CD14-positive monocyte (primary cell): ENCODE measurements at regions not wholly inside any gene's neighbourhood (a gene's known extent, or its start where the extent isn't known, plus 50 kb on each side); places are given as distances from the start of the nearest gene placed in this dataset.

Source experiments
- DNase-seq, 3 donors: peaks; one replicate each; pipeline ENCODE4 v3.0.0-alpha.2; 2011 to 2022
- H2AFZ ChIP-seq: 2 replicates; pipeline ENCODE4 v1.6.0; 2012; ENCODE audit warnings: mild to moderate bottlenecking, low read depth, low read length, inconsistent platforms; ENCODE audit not compliant: insufficient read depth, poor library complexity, severe bottlenecking
- H3K27ac ChIP-seq, 2 donors: 1 replicate in 1 of 2; 2 replicates in 1 of 2; pipeline ENCODE4 v1.5.1; 2012 to 2013; ENCODE audit warnings: low read length in 2 of 2, control low read depth in 1 of 2, inconsistent platforms in 1 of 2, low read depth in 1 of 2, mild to moderate bottlenecking in 1 of 2
- H3K27me3 ChIP-seq, 2 donors: one replicate each; pipeline versions ENCODE4 v1.6.0 to v1.6.1; 2011 to 2013; ENCODE audit warnings: low read length in 2 of 2; ENCODE audit not compliant: control insufficient read depth in 2 of 2, insufficient read depth in 2 of 2
- H3K36me3 ChIP-seq, 2 donors: replicated peaks in 1 of 2; 1 replicate in 1 of 2; 2 replicates in 1 of 2; pipeline versions ENCODE4 v1.5.1 to v1.6.1; 2012 to 2013; ENCODE audit warnings: low read length in 2 of 2, control low read depth in 1 of 2, inconsistent platforms in 1 of 2, mild to moderate bottlenecking in 1 of 2; ENCODE audit not compliant: insufficient read depth in 2 of 2, control insufficient read depth in 1 of 2
- H3K4me1 ChIP-seq, 2 donors: 1 replicate in 1 of 2; 2 replicates in 1 of 2; pipeline versions ENCODE4 v1.5.1 to v1.6.1; 2012 to 2013; ENCODE audit warnings: low read length in 2 of 2, control low read depth in 1 of 2, inconsistent platforms in 1 of 2, mild to moderate bottlenecking in 1 of 2, moderate library complexity in 1 of 2; ENCODE audit not compliant: insufficient read depth in 2 of 2, control insufficient read depth in 1 of 2
- H3K4me2 ChIP-seq: replicated peaks from 2 replicates; pipeline ENCODE3; 2012; ENCODE audit warnings: low read length, moderate library complexity, mild to moderate bottlenecking; ENCODE audit not compliant: poor library complexity, severe bottlenecking; ENCODE audit errors: extremely low read depth
- H3K4me3 ChIP-seq, 3 experiments: fragments of 200-600 bp in 1 of 3; sonication (generic) in 1 of 3; replicated peaks in 1 of 3; 1 replicate in 2 of 3; 2 replicates in 1 of 3; pipeline ENCODE4 v1.5.1; 2011 to 2013; ENCODE audit warnings: low read length in 3 of 3, mild to moderate bottlenecking in 3 of 3, control low read depth in 2 of 3, low read depth in 2 of 3, inconsistent platforms in 1 of 3, moderate library complexity in 1 of 3
- H3K79me2 ChIP-seq: 2 replicates; pipeline ENCODE4 v1.6.0; 2012; ENCODE audit warnings: mild to moderate bottlenecking, control low read depth, inconsistent platforms, low read length, moderate library complexity; ENCODE audit not compliant: insufficient read depth
- H3K9ac ChIP-seq: 2 replicates; pipeline ENCODE4 v1.6.0; 2017; ENCODE audit warnings: low read length, mild to moderate bottlenecking; ENCODE audit not compliant: insufficient read depth, poor library complexity, severe bottlenecking
- H3K9me3 ChIP-seq, 2 donors: replicated peaks in 1 of 2; 1 replicate in 1 of 2; 2 replicates in 1 of 2; pipeline versions ENCODE4 v1.5.1 to v1.6.1; 2012 to 2013; ENCODE audit warnings: low read length in 2 of 2, control low read depth in 1 of 2; ENCODE audit not compliant: control insufficient read depth in 1 of 2, insufficient read depth in 1 of 2
- H4K20me1 ChIP-seq: 2 replicates; pipeline ENCODE4 v1.6.0; 2012; ENCODE audit warnings: mild to moderate bottlenecking, low read length, control low read depth, moderate library complexity; ENCODE audit not compliant: insufficient read depth
- H3K27ac Mint-ChIP-seq, 7 donors: one replicate each; pipeline ENCODE4 v1.8.0; 2020; ENCODE audit warnings: mild to moderate bottlenecking in 7 of 7, mixed read lengths in 7 of 7, moderate library complexity in 6 of 7, inconsistent platforms in 2 of 7
- H3K27me3 Mint-ChIP-seq, 3 donors: one replicate each; pipeline ENCODE4 v1.8.0; 2021 to 2022; ENCODE audit warnings: low read depth in 3 of 3, mild to moderate bottlenecking in 3 of 3, mixed read lengths in 3 of 3, moderate library complexity in 3 of 3, inconsistent platforms in 1 of 3
- H3K36me3 Mint-ChIP-seq, 2 donors: one replicate each; pipeline ENCODE4 v1.8.0; 2020; ENCODE audit warnings: mixed read lengths in 2 of 2, inconsistent platforms in 1 of 2, mild to moderate bottlenecking in 1 of 2
- H3K4me1 Mint-ChIP-seq: one replicate; pipeline ENCODE4 v1.8.0; 2020; ENCODE audit warnings: mild to moderate bottlenecking, mixed read lengths
- H3K4me3 Mint-ChIP-seq, 2 donors: one replicate each; pipeline ENCODE4 v1.8.0; 2020; ENCODE audit warnings: mild to moderate bottlenecking in 2 of 2, mixed read lengths in 2 of 2, moderate library complexity in 1 of 2
- H3K9me3 Mint-ChIP-seq, 7 donors: one replicate each; pipeline ENCODE4 v1.8.0; 2020 to 2022; ENCODE audit warnings: mixed read lengths in 7 of 7, mild to moderate bottlenecking in 6 of 7, moderate library complexity in 6 of 7, inconsistent platforms in 2 of 7
- CTCF ChIP-seq: fragments of 200-600 bp; IDR thresholded peaks from one replicate; pipeline ENCODE4 v1.8.0; 2022; ENCODE audit warnings: antibody characterized with exemption, mild to moderate bottlenecking
- WGBS: methylation state at CpG from one replicate; pipeline ENCODE4 v1.1.5; 2013; ENCODE audit warnings: missing lambda C conversion rate; ENCODE audit not compliant: insufficient coverage; 5-methylcytosine and 5-hydroxymethylcytosine counted together
- intact Hi-C, 2 donors: fragments of 100-400 bp; cut with micrococcal nuclease; formaldehyde crosslinking; loops; one replicate each; pipeline versions ENCODE4 v1.15.0 to v1.15.1; 2023

GRCh38 chr5:35342664-35343063 lies 112.4 kb upstream of the PRLR start:
- no peak for TF ChIP-seq CTCF
- peaks cover 12 to 29% (median 16%) of the 10 kb centered on the region in 7 donors for H3K9me3 Mint-ChIP-seq
- DNase-seq = no peak
- no peaks in the 10 kb centered on the region for H4K20me1 ChIP-seq
- H3K36me3 ChIP-seq = no peaks in the 10 kb centered on the region
- H3K4me2 ChIP-seq = no peak overlapping the region
- H3K27ac ChIP-seq = no peak overlapping the region
- H3K4me3 ChIP-seq = no peak overlapping the region
- no peak overlapping the region for H3K27ac Mint-ChIP-seq
- intact Hi-C loops = no loop called here
- H3K79me2 ChIP-seq = no peaks in the 10 kb centered on the region
- no peaks in the 10 kb centered on the region for H3K27me3 Mint-ChIP-seq
- no peak overlapping the region for H2AFZ ChIP-seq
- H3K27me3 ChIP-seq = no peaks in the 10 kb centered on the region
- H3K36me3 Mint-ChIP-seq = no peaks in the 10 kb centered on the region
- H3K4me1 Mint-ChIP-seq = no peaks in the 10 kb centered on the region
- no peaks in the 10 kb centered on the region for H3K4me1 ChIP-seq
- no peak overlapping the region for H3K4me3 Mint-ChIP-seq
- no peak overlapping the region for H3K9ac ChIP-seq
- peaks cover 9 to 12% of the 10 kb centered on the region in 2 donors for H3K9me3 ChIP-seq

DNA sequence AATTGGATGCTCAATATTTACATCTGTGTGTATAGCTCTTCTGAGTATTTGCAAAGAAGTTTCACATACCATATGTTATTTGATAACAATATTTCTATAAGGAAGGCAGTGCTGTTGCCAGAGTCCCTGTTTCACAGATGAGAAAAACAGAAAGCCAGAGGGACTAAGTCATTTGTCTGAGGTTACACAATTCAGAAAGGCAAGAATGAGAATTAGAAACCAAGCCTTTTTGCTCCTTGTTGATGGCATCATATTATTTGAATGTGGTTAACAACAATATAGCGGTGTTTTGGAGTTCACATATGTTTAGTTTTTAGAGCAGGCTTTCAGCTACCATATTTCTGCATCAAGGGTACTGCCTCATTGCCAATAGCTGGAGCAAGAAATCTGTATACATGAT lies 110.9 kb upstream of the PRLR start:
- Histone ChIP-seq H3K9me3 (peaks cover 9 to 11% of the 10 kb centered on the region in 2 donors), H3K79me2 (no peaks in the 10 kb centered on the region), H3K36me3 (no peaks in the 10 kb centered on the region), H3K9ac (no peak overlapping the region), H3K4me3 (no peak overlapping the region), H3K4me2 (no peak overlapping the region), H4K20me1 (no peaks in the 10 kb centered on the region), H2AFZ (no peak overlapping the region), H3K27ac (no peak overlapping the region), H3K4me1 (peaks cover 0 to 5% of the 10 kb centered on the region in 2 donors), H3K27me3 (no peaks in the 10 kb centered on the region)
- DNase-seq = no peak
- Mint-ChIP-seq H3K27me3 (no peaks in the 10 kb centered on the region), H3K27ac (no peak overlapping the region), H3K36me3 (no peaks in the 10 kb centered on the region), H3K4me1 (peaks cover 8% of the 10 kb centered on the region), H3K9me3 (peaks cover 12 to 23% (median 14%) of the 10 kb centered on the region in 7 donors), H3K4me3 (no peak overlapping the region)
- intact Hi-C loops = loop anchor here in 1 of 2 donors (1.0 kb wide), 1 partner anchor 8 kb away; no protein-coding TSS in a partner anchor
- no peak for TF ChIP-seq CTCF
- no CpG with 5 or more reads among the region's 1 CpG for WGBS
